RWPE2 (cell line): ENCODE measurements at regions not wholly inside any gene's neighbourhood (a gene's known extent, or its start where the extent isn't known, plus 50 kb on each side); places are given as distances from the start of the nearest gene placed in this dataset.

Experiments
- ATAC-seq: fragments of 200-7000 bp; cut with Tn5 transposase; 3 replicates; pipeline ENCODE4 v1.9.1; 2021; ENCODE audit warnings: low read depth
- DNase-seq: peaks from one replicate; pipeline ENCODE4 v3.0.0-alpha.2; 2020; ENCODE audit warnings: low spot score
- H3K27ac ChIP-seq: fragments of 450-650 bp; 2 replicates; pipeline ENCODE4 v1.5.1; 2017; ENCODE audit warnings: mild to moderate bottlenecking; ENCODE audit not compliant: poor library complexity, severe bottlenecking
- H3K27me3 ChIP-seq: fragments of 250-450 bp; sonication (Bioruptor Pico); 2 replicates; pipeline ENCODE4 v1.5.1; 2021; ENCODE audit warnings: mild to moderate bottlenecking, moderate library complexity; ENCODE audit not compliant: insufficient read depth, poor library complexity, severe bottlenecking
- H3K36me3 ChIP-seq: fragments of 250-450 bp; sonication (Bioruptor Pico); 2 replicates; pipeline ENCODE4 v1.5.1; 2020; ENCODE audit warnings: low read depth, mild to moderate bottlenecking, moderate library complexity
- H3K4me1 ChIP-seq: fragments of 250-450 bp; sonication (Bioruptor Pico); 2 replicates; pipeline ENCODE4 v1.5.1; 2021; ENCODE audit warnings: mild to moderate bottlenecking, moderate library complexity; ENCODE audit not compliant: insufficient read depth, poor library complexity, severe bottlenecking
- H3K4me3 ChIP-seq: fragments of 250-450 bp; sonication (Bioruptor Pico); 2 replicates; pipeline ENCODE4 v1.5.1; 2021; ENCODE audit warnings: mild to moderate bottlenecking, moderate library complexity; ENCODE audit not compliant: severe bottlenecking
- H3K9me3 ChIP-seq: fragments of 250-450 bp; sonication (Bioruptor Pico); 2 replicates; pipeline ENCODE4 v1.5.1; 2021; ENCODE audit warnings: mild to moderate bottlenecking, moderate library complexity; ENCODE audit not compliant: severe bottlenecking
- TF ChIP-seq, protein P1 (sequence below): fragments of 450-650 bp; IDR thresholded peaks from one replicate; pipeline ENCODE4 v1.5.1; 2017; ENCODE audit warnings: mild to moderate bottlenecking, moderate library complexity; ENCODE audit not compliant: poor library complexity, severe bottlenecking

- Histone ChIP-seq H3K36me3 (no peaks in the 10 kb centered on the region), H3K27ac (peak overlapping the region; percentile 98), H3K4me3 (no peak overlapping the region), H3K4me1 (peaks cover 30% of the 10 kb centered on the region), H3K9me3 (no peaks in the 10 kb centered on the region), H3K27me3 (no peaks in the 10 kb centered on the region)
- TF ChIP-seq, protein P1, sequence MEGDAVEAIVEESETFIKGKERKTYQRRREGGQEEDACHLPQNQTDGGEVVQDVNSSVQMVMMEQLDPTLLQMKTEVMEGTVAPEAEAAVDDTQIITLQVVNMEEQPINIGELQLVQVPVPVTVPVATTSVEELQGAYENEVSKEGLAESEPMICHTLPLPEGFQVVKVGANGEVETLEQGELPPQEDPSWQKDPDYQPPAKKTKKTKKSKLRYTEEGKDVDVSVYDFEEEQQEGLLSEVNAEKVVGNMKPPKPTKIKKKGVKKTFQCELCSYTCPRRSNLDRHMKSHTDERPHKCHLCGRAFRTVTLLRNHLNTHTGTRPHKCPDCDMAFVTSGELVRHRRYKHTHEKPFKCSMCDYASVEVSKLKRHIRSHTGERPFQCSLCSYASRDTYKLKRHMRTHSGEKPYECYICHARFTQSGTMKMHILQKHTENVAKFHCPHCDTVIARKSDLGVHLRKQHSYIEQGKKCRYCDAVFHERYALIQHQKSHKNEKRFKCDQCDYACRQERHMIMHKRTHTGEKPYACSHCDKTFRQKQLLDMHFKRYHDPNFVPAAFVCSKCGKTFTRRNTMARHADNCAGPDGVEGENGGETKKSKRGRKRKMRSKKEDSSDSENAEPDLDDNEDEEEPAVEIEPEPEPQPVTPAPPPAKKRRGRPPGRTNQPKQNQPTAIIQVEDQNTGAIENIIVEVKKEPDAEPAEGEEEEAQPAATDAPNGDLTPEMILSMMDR, result no peak
- ATAC-seq, result no peak
- DNase-seq, result no peak
Observed at GRCh38 chr21:41676198-41676597, 90.7 kb downstream of the RIPK4 start.

DNA sequence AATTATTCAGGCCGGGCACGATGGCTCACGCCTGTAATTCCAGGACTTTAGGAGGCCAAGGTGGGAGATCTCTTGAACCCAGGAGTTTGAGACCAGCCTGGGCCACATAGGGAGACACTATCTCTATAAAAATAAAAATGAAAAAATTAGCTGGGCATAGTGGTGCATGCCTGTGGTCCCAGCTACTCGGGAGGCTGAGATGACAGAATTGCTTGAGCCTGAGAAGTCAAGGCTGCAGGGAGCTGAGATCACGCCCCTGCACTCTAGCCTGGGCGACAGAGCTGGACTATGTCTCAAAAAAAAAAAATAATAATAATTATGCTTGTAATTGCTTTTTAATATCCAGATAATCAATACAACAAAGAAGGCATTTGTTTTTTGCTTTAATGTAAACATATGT lies 91.3 kb downstream of the RIPK4 start:
- ATAC-seq, result no peak
- H3K4me1 ChIP-seq, result peaks cover 24% of the 10 kb centered on the region
- TF ChIP-seq, protein P1, result no peak

DNA sequence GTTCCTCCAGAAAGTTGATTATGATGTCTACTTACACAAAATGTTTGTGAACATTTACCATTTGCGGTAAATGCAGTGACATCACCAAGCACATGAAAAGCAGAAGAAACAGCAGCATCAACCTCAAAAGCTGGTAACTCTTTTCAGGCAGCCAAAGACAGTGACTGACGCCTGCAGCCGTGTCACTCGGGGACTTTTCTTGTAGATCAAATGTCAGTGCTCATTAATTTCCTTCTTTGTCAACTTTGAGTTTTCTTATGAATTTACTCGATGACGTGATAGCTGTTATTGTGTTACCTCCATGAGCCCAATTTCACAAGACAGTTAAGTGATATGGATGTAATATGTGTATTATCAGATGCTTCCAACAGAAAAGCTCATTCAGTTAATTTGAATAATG lies 92.5 kb downstream of the RIPK4 start:
- Histone ChIP-seq H3K27me3 (no peaks in the 10 kb centered on the region), H3K27ac (no peak overlapping the region), H3K9me3 (no peaks in the 10 kb centered on the region), H3K4me1 (peaks cover 19% of the 10 kb centered on the region), H3K4me3 (no peak overlapping the region), H3K36me3 (no peaks in the 10 kb centered on the region)
- ATAC-seq (no peak), DNase-seq (no peak)
- TF ChIP-seq, protein P1, result no peak

More for the DNA sequence above, 91.3 kb downstream of the RIPK4 start:
- DNase-seq, result no peak
- Histone ChIP-seq H3K27me3 (no peaks in the 10 kb centered on the region), H3K9me3 (no peaks in the 10 kb centered on the region), H3K4me3 (no peak overlapping the region), H3K27ac (no peak overlapping the region), H3K36me3 (no peaks in the 10 kb centered on the region)

DNA sequence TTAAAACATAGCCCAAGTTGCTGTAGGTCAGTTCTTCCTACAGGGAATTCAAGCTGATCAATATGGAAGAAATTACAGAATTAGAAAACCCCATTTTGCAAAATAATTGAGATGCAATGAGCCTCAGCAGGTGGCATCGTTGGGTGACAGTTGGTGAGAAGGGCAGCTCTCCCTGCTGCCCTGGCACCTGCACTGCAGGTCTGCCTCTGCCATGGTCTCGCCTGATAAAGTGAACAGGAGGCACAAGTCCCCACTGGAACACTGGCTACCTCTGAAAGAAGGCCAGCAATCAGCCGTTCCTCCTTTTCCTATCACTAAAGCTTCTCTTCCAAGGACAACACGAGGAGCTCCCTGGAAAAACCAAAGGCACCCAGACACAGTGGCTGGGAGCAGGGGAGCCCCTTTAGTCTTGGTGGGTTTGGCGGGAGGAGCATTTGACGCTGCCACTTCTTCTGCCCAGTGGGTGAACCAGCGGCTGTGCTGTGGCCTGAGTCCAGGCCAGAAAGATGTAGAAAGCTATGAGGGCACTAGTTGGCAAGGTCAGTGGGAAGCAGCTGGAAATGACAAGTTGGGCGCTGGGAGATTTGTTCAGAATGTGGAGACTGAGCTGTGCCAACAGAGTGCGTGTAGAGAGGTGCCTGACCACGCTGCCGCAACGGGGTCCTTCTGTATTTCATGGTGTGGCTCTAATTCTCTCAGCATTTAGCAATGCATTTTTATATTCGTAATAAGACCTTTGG lies 93.1 kb downstream of the RIPK4 start:
- TF ChIP-seq, protein P1, result no peak
- Histone ChIP-seq H3K4me3 (no peak overlapping the region), H3K4me1 (peaks cover 15% of the 10 kb centered on the region), H3K9me3 (no peaks in the 10 kb centered on the region), H3K27me3 (no peaks in the 10 kb centered on the region), H3K27ac (no peak overlapping the region), H3K36me3 (no peaks in the 10 kb centered on the region)
- ATAC-seq, result no peak
- no peak for DNase-seq

DNA sequence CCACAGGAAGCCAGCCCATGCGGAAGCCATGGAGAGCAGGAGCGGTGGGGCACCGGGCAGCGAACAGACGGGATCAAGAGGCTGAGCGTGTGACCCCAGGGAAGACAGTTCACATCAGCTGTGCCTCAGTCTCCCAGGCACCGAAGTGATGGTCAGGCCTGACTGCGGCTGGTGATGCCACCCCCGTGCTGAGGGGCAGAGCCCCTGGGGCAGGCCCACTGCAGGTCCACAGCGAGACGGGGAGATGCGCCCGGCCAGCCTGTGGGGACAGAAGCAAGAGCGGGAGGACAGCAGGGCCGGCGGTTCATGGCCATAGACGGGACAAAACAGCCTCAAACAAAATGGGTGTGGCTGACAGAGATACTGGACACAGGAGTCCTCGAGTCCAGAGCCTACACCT lies 93.8 kb downstream of the RIPK4 start:
- Histone ChIP-seq H3K4me1 (peaks cover 10% of the 10 kb centered on the region), H3K4me3 (no peak overlapping the region), H3K9me3 (no peaks in the 10 kb centered on the region), H3K27ac (no peak overlapping the region), H3K36me3 (no peaks in the 10 kb centered on the region), H3K27me3 (no peaks in the 10 kb centered on the region)
- DNase-seq, result no peak
- ATAC-seq, result no peak
- TF ChIP-seq, protein P1, result no peak
